Spleen (tissue), 7 donors: ENCODE measurements at regions not wholly inside any gene's neighbourhood (a gene's known extent, or its start where the extent isn't known, plus 50 kb on each side); places are given as distances from the start of the nearest gene placed in this dataset.

Source experiments
- CTCF ChIP-seq, 11 experiments: fragments of 200-600 bp in 7 of 11; fragments of 450-650 bp in 4 of 11; sonication (generic) in 4 of 11; IDR thresholded peaks in 8 of 11; conservative IDR thresholded peaks in 3 of 11; 1 replicate in 7 of 11; 2 replicates in 4 of 11; pipeline versions ENCODE4 v1.4.0 to v1.8.0; 2016 to 2021; ENCODE audit warnings: antibody characterized with exemption in 11 of 11, inconsistent platforms in 4 of 11, mild to moderate bottlenecking in 1 of 11
- POLR2A ChIP-seq, 3 donors: fragments of 450-650 bp; IDR thresholded peaks; one replicate each; pipeline ENCODE4 v1.5.1; 2017; ENCODE audit warnings: antibody characterized with exemption in 3 of 3, mild to moderate bottlenecking in 1 of 3
- donor health status: DM: no; HTN: no; CAD: no; lungs with moderate emphysema.
- donor health status: DM: no; HTN: no; CAD: no.
- donor health status: DM: no; HTN: no; CAD: no.

GRCh38 chr5:67702008-67702407, 505.4 kb upstream of the CD180 start:
- no peak for TF ChIP-seq CTCF (IDR thresholded peaks at IDR 0.05 in 8 of 11, conservative IDR thresholded peaks at IDR 0.05 in 3 of 11)
- TF ChIP-seq POLR2A (IDR thresholded peaks at IDR 0.05), result no peak
